ENCODE measurements at regions not wholly inside any gene's neighbourhood (a gene's known extent, or its start where the extent isn't known, plus 50 kb on each side); places are given as distances from the start of the nearest gene placed in this dataset.

GRCh38 chr6:6997263-6998193 is 110.2 kb upstream of the RREB1 start:
- 92% methylated on average over 10 of the region's 11 CpGs for WGBS (ENCODE audit: insufficient coverage)
- no peaks in the 10 kb centered on the region for H3K36me3 ChIP-seq (ENCODE audit: control insufficient read depth, insufficient read depth, low read length)
- no peaks in the 10 kb centered on the region for H3K9me3 ChIP-seq (ENCODE audit: control insufficient read depth, insufficient read depth, low read length)
- DNase-seq (ENCODE audit: low read depth in 4 of 6, low spot score in 6 of 6): no peak
- no peaks in the 10 kb centered on the region for H3K27me3 ChIP-seq (ENCODE audit: control insufficient read depth, insufficient read depth, low read length)
- no peak overlapping the region for H3K4me3 ChIP-seq (ENCODE audit: low read depth, low read length)
- H3K27ac ChIP-seq (ENCODE audit: low read depth, low read length): no peak overlapping the region
- H3K4me1 ChIP-seq (ENCODE audit: control insufficient read depth, insufficient read depth, low read length): no peaks in the 10 kb centered on the region

- H3K9me3 ChIP-seq (ENCODE audit: control insufficient read depth, insufficient read depth, low read length): no peaks in the 10 kb centered on the region
- H3K4me3 ChIP-seq (ENCODE audit: low read depth, low read length): no peak overlapping the region
- no peaks in the 10 kb centered on the region for H3K4me1 ChIP-seq (ENCODE audit: control insufficient read depth, insufficient read depth, low read length)
- no peak overlapping the region for H3K27ac ChIP-seq (ENCODE audit: low read depth, low read length)
- WGBS (ENCODE audit: insufficient coverage): 73% methylated on average over 3 of the region's 6 CpGs
- no peaks in the 10 kb centered on the region for H3K27me3 ChIP-seq (ENCODE audit: control insufficient read depth, insufficient read depth, low read length)
- no peak for DNase-seq (ENCODE audit: low read depth in 4 of 6, low spot score in 6 of 6)
- H3K36me3 ChIP-seq (ENCODE audit: control insufficient read depth, insufficient read depth, low read length): no peaks in the 10 kb centered on the region
These were observed 109.6 kb upstream of the RREB1 start for GRCh38 chr6:6998194-6998569.

DNA sequence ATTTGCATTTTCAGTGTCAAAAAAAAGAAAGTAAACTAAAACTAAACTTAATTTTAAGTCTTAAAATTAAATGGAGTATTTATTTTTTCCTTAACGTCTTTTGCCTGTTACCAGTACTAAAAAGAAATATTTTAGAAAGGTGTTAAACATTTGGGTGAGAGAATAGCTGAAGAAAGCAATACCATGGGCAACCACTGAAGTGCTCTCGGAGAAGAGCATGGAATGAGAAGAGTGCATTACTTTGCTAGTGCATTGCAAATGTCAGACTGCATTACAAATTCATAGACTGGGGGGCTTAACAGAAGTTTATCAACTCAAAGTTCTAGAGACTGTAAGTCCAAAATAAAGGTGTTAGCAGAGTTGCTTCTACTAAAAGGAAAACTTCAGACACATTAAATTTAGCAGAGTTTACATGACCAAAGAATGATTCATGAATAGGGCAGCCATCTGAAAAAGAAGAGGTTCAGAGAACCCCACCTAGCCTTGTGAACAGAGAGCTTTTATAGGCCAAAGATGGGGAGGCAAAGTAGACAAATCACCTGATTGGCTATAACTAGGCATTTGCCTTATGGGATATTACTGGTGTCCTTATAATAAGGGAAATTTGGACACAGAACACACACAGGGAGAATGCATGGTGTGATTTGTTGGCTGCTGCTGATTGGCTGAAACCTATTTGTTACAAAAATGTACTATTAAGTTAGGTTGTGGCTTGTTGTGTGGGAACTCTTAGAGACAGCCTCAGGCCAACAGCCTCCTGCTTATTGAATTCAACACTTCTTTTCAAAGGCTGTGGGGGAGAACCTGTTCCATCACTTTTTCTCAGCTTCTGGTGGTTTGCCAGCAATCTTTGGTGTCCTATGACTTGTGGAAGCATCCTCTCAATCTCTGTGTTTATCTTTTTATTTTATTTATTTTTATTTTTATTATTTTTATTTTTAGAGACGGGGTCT is 106.7 kb upstream of the RREB1 start:
- no CpG with 5 or more reads among the region's 3 CpGs for WGBS (ENCODE audit: insufficient coverage)
- DNase-seq (ENCODE audit: low read depth in 4 of 6, low spot score in 6 of 6): no peak
- Histone ChIP-seq H3K27me3 (ENCODE audit: control insufficient read depth, insufficient read depth, low read length) (no peaks in the 10 kb centered on the region), H3K36me3 (ENCODE audit: control insufficient read depth, insufficient read depth, low read length) (no peaks in the 10 kb centered on the region), H3K4me1 (ENCODE audit: control insufficient read depth, insufficient read depth, low read length) (no peaks in the 10 kb centered on the region), H3K9me3 (ENCODE audit: control insufficient read depth, insufficient read depth, low read length) (no peaks in the 10 kb centered on the region), H3K4me3 (ENCODE audit: low read depth, low read length) (no peak overlapping the region), H3K27ac (ENCODE audit: low read depth, low read length) (no peak overlapping the region)

- Histone ChIP-seq H3K27ac (ENCODE audit: low read depth, low read length) (no peak overlapping the region), H3K9me3 (ENCODE audit: control insufficient read depth, insufficient read depth, low read length) (no peaks in the 10 kb centered on the region), H3K4me3 (ENCODE audit: low read depth, low read length) (no peak overlapping the region), H3K27me3 (ENCODE audit: control insufficient read depth, insufficient read depth, low read length) (no peaks in the 10 kb centered on the region), H3K36me3 (ENCODE audit: control insufficient read depth, insufficient read depth, low read length) (no peaks in the 10 kb centered on the region), H3K4me1 (ENCODE audit: control insufficient read depth, insufficient read depth, low read length) (no peaks in the 10 kb centered on the region)
- WGBS (ENCODE audit: insufficient coverage): 92% methylated on average over 3 of the region's 9 CpGs
- DNase-seq (ENCODE audit: low read depth in 4 of 6, low spot score in 6 of 6): no peak
These were observed 104.7 kb upstream of the RREB1 start for GRCh38 chr6:7003041-7003440.

GRCh38 chr6:7004581-7005297 is 103.0 kb upstream of the RREB1 start:
- no peaks in the 10 kb centered on the region for H3K27me3 ChIP-seq (ENCODE audit: control insufficient read depth, insufficient read depth, low read length)
- WGBS (ENCODE audit: insufficient coverage): 76% methylated on average over 6 of the region's 8 CpGs
- H3K27ac ChIP-seq (ENCODE audit: low read depth, low read length): no peak overlapping the region
- no peaks in the 10 kb centered on the region for H3K9me3 ChIP-seq (ENCODE audit: control insufficient read depth, insufficient read depth, low read length)
- no peaks in the 10 kb centered on the region for H3K36me3 ChIP-seq (ENCODE audit: control insufficient read depth, insufficient read depth, low read length)
- no peak for DNase-seq (ENCODE audit: low read depth in 4 of 6, low spot score in 6 of 6)
- no peak overlapping the region for H3K4me3 ChIP-seq (ENCODE audit: low read depth, low read length)
- H3K4me1 ChIP-seq (ENCODE audit: control insufficient read depth, insufficient read depth, low read length): no peaks in the 10 kb centered on the region

- 86% methylated on average over 3 of the region's 5 CpGs for WGBS (ENCODE audit: insufficient coverage)
- Histone ChIP-seq H3K27me3 (ENCODE audit: control insufficient read depth, insufficient read depth, low read length) (no peaks in the 10 kb centered on the region), H3K4me1 (ENCODE audit: control insufficient read depth, insufficient read depth, low read length) (no peaks in the 10 kb centered on the region), H3K9me3 (ENCODE audit: control insufficient read depth, insufficient read depth, low read length) (no peaks in the 10 kb centered on the region), H3K27ac (ENCODE audit: low read depth, low read length) (no peak overlapping the region), H3K4me3 (ENCODE audit: low read depth, low read length) (no peak overlapping the region), H3K36me3 (ENCODE audit: control insufficient read depth, insufficient read depth, low read length) (no peaks in the 10 kb centered on the region)
- no peak for DNase-seq (ENCODE audit: low read depth in 4 of 6, low spot score in 6 of 6)
These were observed 101.1 kb upstream of the RREB1 start for GRCh38 chr6:7006515-7007191.

DNA sequence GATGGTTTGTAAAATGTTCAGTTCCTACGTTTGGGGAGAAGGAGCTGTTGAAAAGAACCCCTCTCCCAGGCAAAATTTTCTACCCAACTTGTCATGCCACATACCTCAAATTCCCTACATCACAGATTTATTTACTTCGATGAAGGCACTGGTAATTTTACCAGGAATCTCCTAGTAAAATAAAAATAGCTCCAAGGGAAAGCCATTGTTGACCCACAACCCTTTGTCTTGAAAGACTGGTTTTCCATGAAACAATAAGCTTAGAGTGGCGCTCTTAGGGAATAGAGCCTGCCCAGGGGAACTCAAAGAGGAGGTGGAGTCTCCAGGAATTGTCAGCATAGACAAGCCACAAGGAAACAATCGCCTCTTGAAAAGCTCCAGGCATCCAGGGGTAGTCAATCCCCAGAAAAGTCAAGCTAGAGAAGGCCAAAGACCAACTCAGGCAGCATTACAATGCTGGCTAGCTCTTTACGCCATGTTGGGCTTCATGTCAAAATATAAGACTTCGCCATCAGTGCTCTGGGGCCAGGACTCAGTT is 99.2 kb upstream of the RREB1 start:
- Histone ChIP-seq H3K9me3 (ENCODE audit: control insufficient read depth, insufficient read depth, low read length) (no peaks in the 10 kb centered on the region), H3K27ac (ENCODE audit: low read depth, low read length) (no peak overlapping the region), H3K27me3 (ENCODE audit: control insufficient read depth, insufficient read depth, low read length) (no peaks in the 10 kb centered on the region), H3K4me3 (ENCODE audit: low read depth, low read length) (no peak overlapping the region), H3K4me1 (ENCODE audit: control insufficient read depth, insufficient read depth, low read length) (no peaks in the 10 kb centered on the region), H3K36me3 (ENCODE audit: control insufficient read depth, insufficient read depth, low read length) (no peaks in the 10 kb centered on the region)
- DNase-seq (ENCODE audit: low read depth in 4 of 6, low spot score in 6 of 6): no peak
- 76% methylated on average over 4 of the region's 6 CpGs for WGBS (ENCODE audit: insufficient coverage)

DNA sequence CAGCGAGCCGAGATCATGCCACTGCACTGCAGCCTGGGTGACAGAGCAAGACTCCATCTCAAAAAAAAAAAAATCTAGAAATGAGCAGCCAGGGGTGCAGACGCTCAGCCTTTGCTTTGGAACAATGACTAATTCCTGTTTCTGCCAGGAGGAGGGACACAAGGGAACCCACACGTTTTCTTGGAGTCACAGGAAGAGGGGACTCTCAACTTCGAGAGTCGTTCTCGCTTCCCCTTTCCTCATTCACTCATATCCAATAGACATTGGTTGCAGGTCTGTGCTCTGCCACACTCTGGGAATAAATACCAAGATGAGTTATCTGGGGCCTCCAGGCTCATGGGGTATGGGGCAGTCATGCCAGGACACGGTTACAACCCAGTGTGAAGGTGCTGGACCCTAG is 91.5 kb upstream of the RREB1 start:
- WGBS (ENCODE audit: insufficient coverage): 43% methylated on average over 4 of the region's 8 CpGs
- H3K36me3 ChIP-seq (ENCODE audit: control insufficient read depth, insufficient read depth, low read length): no peaks in the 10 kb centered on the region
- no peaks in the 10 kb centered on the region for H3K9me3 ChIP-seq (ENCODE audit: control insufficient read depth, insufficient read depth, low read length)
- no peak overlapping the region for H3K4me3 ChIP-seq (ENCODE audit: low read depth, low read length)
- no peak for DNase-seq (ENCODE audit: low read depth in 4 of 6, low spot score in 6 of 6)
- H3K4me1 ChIP-seq (ENCODE audit: control insufficient read depth, insufficient read depth, low read length): no peaks in the 10 kb centered on the region
- H3K27ac ChIP-seq (ENCODE audit: low read depth, low read length): no peak overlapping the region
- H3K27me3 ChIP-seq (ENCODE audit: control insufficient read depth, insufficient read depth, low read length): no peaks in the 10 kb centered on the region

DNA sequence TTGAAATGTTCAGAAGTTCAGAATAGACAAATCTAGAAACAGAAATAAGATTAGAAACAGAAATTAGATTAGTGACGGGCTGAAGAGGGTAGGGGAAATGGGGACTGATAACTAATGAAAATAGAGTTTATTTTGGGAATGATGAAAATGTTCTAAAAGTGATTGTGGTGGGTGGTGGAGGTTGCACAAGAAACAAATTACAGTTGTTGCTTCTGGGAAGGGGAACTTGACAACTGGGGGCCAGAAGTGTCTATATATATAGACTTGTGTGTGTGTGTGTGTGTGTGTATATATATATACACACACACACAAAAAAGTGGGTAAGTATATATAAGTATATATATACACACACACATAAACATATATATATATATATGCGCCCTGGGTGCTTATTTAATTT is 86.5 kb upstream of the RREB1 start:
- DNase-seq (ENCODE audit: low read depth in 4 of 6, low spot score in 6 of 6): no peak
- no peaks in the 10 kb centered on the region for H3K9me3 ChIP-seq (ENCODE audit: control insufficient read depth, insufficient read depth, low read length)
- H3K4me1 ChIP-seq (ENCODE audit: control insufficient read depth, insufficient read depth, low read length): no peaks in the 10 kb centered on the region
- H3K4me3 ChIP-seq (ENCODE audit: low read depth, low read length): no peak overlapping the region
- WGBS (ENCODE audit: insufficient coverage): 86% methylated on average over 1 of the region's 2 CpGs
- H3K27ac ChIP-seq (ENCODE audit: low read depth, low read length): no peak overlapping the region
- no peaks in the 10 kb centered on the region for H3K27me3 ChIP-seq (ENCODE audit: control insufficient read depth, insufficient read depth, low read length)
- no peaks in the 10 kb centered on the region for H3K36me3 ChIP-seq (ENCODE audit: control insufficient read depth, insufficient read depth, low read length)

All from spinal cord (tissue), 9 donors.